ENCODE measurements at regions not wholly inside any gene's neighbourhood (a gene's known extent, or its start where the extent isn't known, plus 50 kb on each side); places are given as distances from the start of the nearest gene placed in this dataset.

DNA sequence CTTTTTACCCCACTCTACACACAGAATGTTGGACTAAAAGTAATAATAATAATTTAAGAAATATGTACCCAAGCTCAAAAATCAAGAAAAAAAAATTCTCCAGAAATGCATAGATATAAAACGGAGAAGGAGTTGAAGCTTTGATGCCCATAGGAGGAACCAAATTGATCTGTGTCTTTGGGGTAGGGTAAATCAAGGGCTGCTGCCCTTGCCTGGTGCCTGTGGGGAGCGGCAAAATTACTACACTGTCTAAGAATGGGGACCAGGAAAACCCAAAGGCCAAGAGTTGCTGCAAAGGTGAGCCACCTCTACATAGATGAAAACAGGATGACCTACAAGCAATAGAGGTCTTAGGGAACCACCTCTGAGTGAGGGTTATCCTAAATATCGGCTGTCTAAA is 56.0 kb upstream of the SPPL2A start:
- no peaks in the 10 kb centered on the region for H3K36me3 ChIP-seq (ENCODE audit: control insufficient read depth in 4 of 4, insufficient read depth in 3 of 4, low read depth in 1 of 4, low read length in 3 of 4)
- no peaks in the 10 kb centered on the region for H3K9me3 ChIP-seq (ENCODE audit: control insufficient read depth in 4 of 4, low read length in 3 of 4)
- TF ChIP-seq ZBTB33 (IDR thresholded peaks at IDR 0.05) = no peak
- TF ChIP-seq MAX (IDR thresholded peaks at IDR 0.05) = no peak
- TF ChIP-seq HNF4G (IDR thresholded peaks at IDR 0.05) = no peak
- no peak for TF ChIP-seq SP1 (IDR thresholded peaks at IDR 0.05)
- TF ChIP-seq RAD21 (IDR thresholded peaks at IDR 0.05) = no peak
- TF ChIP-seq EGR1 (IDR thresholded peaks at IDR 0.05; ENCODE audit: low read depth in 2 of 2) = no peak
- no peak for TF ChIP-seq JUND (IDR thresholded peaks at IDR 0.05)
- no peaks in the 10 kb centered on the region for H3K27me3 ChIP-seq (ENCODE audit: control insufficient read depth in 4 of 4, insufficient read depth in 4 of 4, low read length in 3 of 4)
- H3K4me3 ChIP-seq (ENCODE audit: low read depth in 1 of 3, low read length in 3 of 3) = no peak overlapping the region
- DNase-seq (ENCODE audit: low spot score) = no peak
- H3K9ac ChIP-seq (ENCODE audit: low read depth in 1 of 2, low read length in 2 of 2) = no peak overlapping the region
- 78% methylated on average over 3 of the region's 3 CpGs for WGBS
- H3K27ac ChIP-seq (ENCODE audit: low read depth in 1 of 2, low read length in 2 of 2) = no peak overlapping the region
- no peaks in the 10 kb centered on the region for H3K4me1 ChIP-seq (ENCODE audit: control insufficient read depth in 4 of 4, insufficient read depth in 4 of 4, low read length in 3 of 4)

- TF ChIP-seq RAD21 (IDR thresholded peaks at IDR 0.05) = no peak
- TF ChIP-seq SP1 (IDR thresholded peaks at IDR 0.05) = no peak
- no peak for TF ChIP-seq EGR1 (IDR thresholded peaks at IDR 0.05; ENCODE audit: low read depth in 2 of 2)
- Histone ChIP-seq H3K27ac (ENCODE audit: low read depth in 1 of 2, low read length in 2 of 2) (no peak overlapping the region), H3K9ac (ENCODE audit: low read depth in 1 of 2, low read length in 2 of 2) (no peak overlapping the region), H3K4me3 (ENCODE audit: low read depth in 1 of 3, low read length in 3 of 3) (no peak overlapping the region), H3K4me1 (ENCODE audit: control insufficient read depth in 4 of 4, insufficient read depth in 4 of 4, low read length in 3 of 4) (no peaks in the 10 kb centered on the region), H3K27me3 (ENCODE audit: control insufficient read depth in 4 of 4, insufficient read depth in 4 of 4, low read length in 3 of 4) (no peaks in the 10 kb centered on the region), H3K36me3 (ENCODE audit: control insufficient read depth in 4 of 4, insufficient read depth in 3 of 4, low read depth in 1 of 4, low read length in 3 of 4) (no peaks in the 10 kb centered on the region), H3K9me3 (ENCODE audit: control insufficient read depth in 4 of 4, low read length in 3 of 4) (no peaks in the 10 kb centered on the region)
- no peak for DNase-seq (ENCODE audit: low spot score)
- 94% methylated on average over 6 of the region's 6 CpGs for WGBS
Measured at GRCh38 chr15:50820808-50821382, 55.4 kb upstream of the SPPL2A start.

- no peaks in the 10 kb centered on the region for H3K9me3 ChIP-seq (ENCODE audit: control insufficient read depth in 4 of 4, low read length in 3 of 4)
- H3K27ac ChIP-seq (ENCODE audit: low read depth in 1 of 2, low read length in 2 of 2) = no peak overlapping the region
- no peak for DNase-seq (ENCODE audit: low spot score)
- H3K27me3 ChIP-seq (ENCODE audit: control insufficient read depth in 4 of 4, insufficient read depth in 4 of 4, low read length in 3 of 4) = no peaks in the 10 kb centered on the region
- H3K4me3 ChIP-seq (ENCODE audit: low read depth in 1 of 3, low read length in 3 of 3) = no peak overlapping the region
- H3K4me1 ChIP-seq (ENCODE audit: control insufficient read depth in 4 of 4, insufficient read depth in 4 of 4, low read length in 3 of 4) = no peaks in the 10 kb centered on the region
- TF ChIP-seq JUND (IDR thresholded peaks at IDR 0.05) = no peak
- no peak for TF ChIP-seq CTCF (IDR thresholded peaks at IDR 0.05; ENCODE audit: low read depth, low read length, missing input control)
- TF ChIP-seq EGR1 (IDR thresholded peaks at IDR 0.05; ENCODE audit: low read depth in 2 of 2) = no peak
- no peak for TF ChIP-seq FOXA2 (IDR thresholded peaks at IDR 0.05)
- no peak for TF ChIP-seq MAX (IDR thresholded peaks at IDR 0.05)
- no peak for TF ChIP-seq ATF3 (IDR thresholded peaks at IDR 0.05)
- no peak for TF ChIP-seq SP1 (IDR thresholded peaks at IDR 0.05)
- TF ChIP-seq RXRA (IDR thresholded peaks at IDR 0.05) = no peak
- TF ChIP-seq FOXA1 (IDR thresholded peaks at IDR 0.05) = no peak
- H3K9ac ChIP-seq (ENCODE audit: low read depth in 1 of 2, low read length in 2 of 2) = no peak overlapping the region
- no peaks in the 10 kb centered on the region for H3K36me3 ChIP-seq (ENCODE audit: control insufficient read depth in 4 of 4, insufficient read depth in 3 of 4, low read depth in 1 of 4, low read length in 3 of 4)
Measured at GRCh38 chr15:50819344-50819743, 53.8 kb upstream of the SPPL2A start.
